GM18909 (cell line): ENCODE measurements at regions not wholly inside any gene's neighbourhood (a gene's known extent, or its start where the extent isn't known, plus 50 kb on each side); places are given as distances from the start of the nearest gene placed in this dataset.
A peak's percentile ranks its signal among the peaks of the same experiment; 100 is the strongest.
"Not testable (repeated sequence)": the region's sequence is repeated elsewhere in the genome, so short reads cannot be mapped to it uniquely, and the experiment has no call there.

Experiments used
- ATAC-seq: cut with Tn5 transposase; IDR thresholded peaks from one replicate; pipeline ENCODE4 v1.9.1; 2021; ENCODE audit warnings: mild to moderate bottlenecking; ENCODE audit not compliant: unreplicated experiment, poor library complexity

DNA sequence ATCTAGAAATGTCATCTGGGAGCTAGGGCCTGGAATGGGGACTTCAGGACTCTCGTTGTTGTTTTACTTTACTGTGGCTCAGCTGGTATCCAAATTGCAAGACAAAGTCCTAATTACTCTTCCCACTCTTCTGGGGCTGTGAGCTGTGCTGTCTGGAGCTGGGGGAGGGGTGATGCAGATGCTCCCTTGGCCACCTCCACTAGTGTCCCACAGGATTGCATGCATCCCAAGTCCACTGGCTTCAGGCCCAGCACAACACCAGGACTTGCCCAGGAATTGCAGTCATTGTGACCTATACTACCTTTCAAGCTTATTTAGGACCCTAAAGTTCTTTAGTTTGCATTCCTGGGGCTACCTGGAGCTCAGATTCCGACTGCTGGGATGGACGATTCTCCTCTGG lies 366.1 kb upstream of the FAM47C start:
- no peak for ATAC-seq

DNA sequence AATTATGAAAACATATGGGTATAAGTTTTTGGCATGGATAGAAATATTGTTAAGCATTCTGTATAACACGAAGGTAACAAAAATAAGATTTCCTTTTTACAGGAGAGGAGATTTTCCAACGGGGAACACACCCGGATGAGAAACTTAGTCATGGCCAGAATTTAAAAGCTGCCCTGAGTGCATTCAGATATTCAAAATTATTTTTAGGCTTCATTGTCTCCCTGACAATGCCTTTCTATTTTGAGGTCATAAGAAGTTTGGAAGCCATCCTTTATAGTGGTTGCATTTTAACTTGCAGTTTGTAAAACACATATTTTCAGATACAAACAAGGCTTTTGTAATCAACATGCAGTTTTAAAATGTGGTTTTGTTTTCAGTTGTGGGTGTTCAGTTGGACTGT lies 357.5 kb upstream of the FAM47C start:
- ATAC-seq, result no peak

DNA sequence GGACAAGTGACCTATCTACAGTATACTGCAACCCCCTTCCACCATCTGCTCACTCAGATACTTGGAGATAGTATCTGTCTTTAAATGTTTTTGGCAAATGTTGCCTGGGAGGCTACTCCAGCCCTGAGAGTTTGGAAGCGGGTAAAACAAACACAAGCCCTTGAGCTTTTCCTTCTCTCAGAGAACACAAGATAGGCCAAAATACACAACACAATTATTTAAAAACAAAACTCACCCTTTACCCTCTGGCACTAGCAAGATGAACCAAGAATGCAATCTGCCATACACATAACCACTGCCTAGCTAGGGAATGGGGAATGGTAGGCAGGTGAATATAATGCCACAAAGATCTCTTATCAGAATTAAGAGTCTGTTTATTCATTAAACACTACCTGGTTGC lies 324.7 kb upstream of the FAM47C start:
- ATAC-seq, result no peak

DNA sequence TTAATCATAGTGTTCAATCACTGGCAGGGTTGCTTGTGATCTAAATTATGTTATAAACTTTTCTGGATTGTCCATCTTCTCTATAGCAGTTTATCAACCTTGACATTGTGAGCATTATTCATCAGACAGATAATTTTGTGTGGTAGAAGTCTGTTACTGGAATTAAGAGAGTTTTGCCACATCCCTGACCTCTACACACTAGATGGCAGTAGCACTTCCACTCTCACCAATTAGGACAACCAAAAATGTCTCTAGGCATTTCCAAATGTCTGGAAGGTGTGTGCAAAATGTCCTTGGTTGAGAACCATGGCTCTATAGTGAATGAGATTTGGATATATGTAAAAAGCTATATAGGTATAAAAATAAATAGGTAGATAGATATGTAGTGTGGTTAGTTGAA lies 324.1 kb upstream of the FAM47C start:
- ATAC-seq, result no peak

DNA sequence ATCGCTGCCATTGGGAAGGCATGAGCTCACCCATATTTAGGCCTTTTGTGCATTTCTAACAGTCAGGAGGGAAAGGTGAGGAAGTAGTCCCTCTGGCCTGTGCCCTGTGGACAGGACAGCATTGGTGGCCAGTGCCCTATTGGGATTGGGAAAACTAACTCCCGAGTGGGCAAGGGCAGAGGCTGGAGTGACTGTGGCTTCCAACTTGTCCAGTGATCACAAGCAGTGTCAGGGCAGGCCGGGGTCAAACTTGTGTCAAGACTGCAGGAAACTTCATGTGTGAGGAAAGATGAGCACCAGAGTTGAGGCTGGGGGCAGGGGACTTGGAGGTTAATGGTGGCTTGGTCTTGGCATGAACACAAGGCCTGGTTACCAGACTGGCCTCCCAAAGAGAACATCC lies 286.2 kb upstream of the FAM47C start:
- ATAC-seq, result no peak

DNA sequence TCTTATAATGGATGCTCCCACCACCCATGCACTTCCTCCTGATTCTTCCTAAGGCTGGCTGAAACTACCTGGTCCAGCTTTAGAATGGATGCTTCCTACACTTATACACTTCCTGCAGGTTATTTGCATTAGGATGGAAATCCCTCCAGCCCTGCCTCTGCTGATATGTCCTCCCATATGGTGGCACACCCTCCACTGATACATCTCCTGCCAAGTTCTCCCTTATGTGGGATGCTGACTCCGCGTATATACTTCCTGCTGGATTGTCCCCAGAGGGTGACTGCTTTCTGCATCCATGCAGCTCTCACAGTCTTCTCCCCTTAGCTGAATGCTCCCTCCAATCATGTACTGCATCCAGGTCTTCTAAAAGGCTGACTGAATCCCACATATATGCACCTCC lies 254.6 kb upstream of the FAM47C start:
- ATAC-seq, result no peak

DNA sequence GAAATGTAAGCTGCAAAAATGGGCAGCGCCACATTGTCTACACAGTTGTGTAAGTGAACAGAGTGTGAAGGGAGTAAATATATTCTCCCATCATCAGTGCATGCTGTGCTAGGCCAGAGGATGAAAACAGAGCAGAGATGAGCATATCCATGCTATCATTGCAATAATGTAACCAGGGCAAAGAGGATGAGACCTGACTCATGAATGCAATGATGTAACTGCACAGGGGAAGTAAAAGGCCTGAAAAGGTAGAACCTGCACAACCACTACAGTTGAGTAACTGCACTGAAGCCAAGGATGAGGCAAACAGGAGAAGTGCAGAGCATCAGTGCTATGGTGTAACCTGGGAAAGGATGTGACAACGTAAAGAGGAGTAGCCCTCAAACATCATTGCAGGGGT lies 220.4 kb upstream of the FAM47C start:
- ATAC-seq, result no peak

DNA sequence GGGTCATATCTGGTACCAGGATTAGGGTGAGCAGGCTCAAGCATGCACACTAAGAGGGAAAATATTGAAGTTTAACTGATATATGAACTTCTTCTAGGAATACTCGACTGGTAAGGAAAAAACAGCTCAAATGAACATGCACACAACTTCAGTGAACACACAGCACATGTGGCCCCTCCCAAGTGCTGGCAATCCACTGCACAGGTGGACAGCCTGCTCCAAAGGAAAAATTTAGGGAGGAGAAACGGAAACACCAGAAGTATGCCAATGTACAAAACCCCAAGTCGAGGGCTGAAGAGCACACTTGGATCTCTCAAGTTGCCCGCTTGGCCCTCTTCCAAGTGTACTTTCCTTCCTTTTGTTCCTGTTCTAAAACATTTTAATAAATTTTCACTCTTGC lies 205.0 kb upstream of the FAM47C start:
- no peak for ATAC-seq

DNA sequence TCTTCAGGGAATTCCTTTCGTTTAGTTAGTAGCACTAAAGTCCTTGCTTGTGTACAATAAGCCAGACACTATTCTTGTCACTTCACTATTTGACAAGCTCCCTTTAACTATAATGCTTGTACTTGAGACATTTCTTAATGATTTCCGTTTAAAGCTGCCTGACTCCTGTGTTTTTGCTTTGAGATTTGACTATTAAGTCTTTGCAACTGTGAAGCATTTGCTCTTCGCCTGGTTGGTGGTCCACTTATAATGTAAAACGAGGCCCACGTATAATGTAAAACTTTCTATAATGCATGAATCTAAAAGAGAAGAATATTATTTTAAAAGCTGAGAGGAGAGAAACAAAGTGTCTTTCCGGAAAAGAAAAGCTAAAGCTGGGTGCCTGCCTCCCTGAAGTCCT lies 204.1 kb upstream of the FAM47C start:
- ATAC-seq, result no peak

DNA sequence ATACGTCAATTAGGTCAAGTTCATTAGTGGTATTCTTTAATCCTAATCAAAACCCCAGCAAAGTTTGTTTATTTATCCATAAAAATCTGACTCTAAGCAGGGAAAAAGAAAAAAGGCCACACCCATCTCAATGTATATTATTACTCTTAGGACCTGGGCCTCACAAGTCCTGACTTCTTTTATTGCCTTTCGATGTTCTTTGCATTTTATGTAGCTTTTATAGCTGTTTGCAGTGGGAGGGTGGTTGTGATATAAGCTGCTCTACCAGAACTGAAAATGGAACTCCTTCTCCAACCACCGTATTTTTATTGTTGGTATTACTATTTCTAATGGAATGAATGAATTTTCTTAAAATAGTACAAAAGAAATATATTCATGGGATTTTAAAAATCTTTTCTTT lies 163.3 kb upstream of the FAM47C start:
- ATAC-seq, result no peak

DNA sequence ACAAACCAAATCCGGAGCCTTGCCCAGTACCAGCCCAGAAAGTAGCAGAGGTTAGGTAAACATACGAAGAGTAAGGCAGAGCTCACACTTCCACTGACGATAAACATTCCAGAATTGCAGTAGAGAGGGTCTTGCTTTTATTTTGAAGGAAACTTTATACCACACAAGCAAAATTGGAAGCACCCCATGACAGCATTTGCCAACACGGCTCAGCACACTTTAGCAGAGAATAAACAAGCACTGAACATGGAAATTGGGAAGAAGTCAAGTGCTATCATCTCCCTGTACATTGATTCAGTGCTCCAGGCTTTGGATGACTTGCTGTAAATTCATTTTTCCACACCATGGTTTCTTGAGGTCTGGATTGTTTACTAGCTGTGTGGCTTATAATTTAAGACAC lies 160.7 kb upstream of the FAM47C start:
- ATAC-seq, result no peak

DNA sequence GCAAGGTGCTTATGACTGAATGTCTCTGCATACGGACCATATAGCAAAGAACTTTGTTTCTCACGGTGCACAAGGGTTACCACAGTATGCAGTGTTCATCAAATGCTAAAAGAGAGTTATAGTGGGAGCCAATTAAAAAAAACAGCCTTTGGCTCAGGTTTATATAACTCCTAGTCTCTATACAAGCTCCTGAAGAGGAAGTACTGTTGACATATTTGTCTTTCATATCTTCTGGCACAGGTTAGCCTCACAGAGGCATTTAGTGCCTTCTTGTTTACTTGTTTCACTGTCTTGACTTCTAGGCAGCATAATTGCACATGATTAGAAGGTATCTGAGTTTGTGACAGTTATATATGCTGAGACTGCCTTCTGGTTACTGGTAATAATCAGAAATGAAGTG lies 158.8 kb upstream of the FAM47C start:
- ATAC-seq, result no peak

DNA sequence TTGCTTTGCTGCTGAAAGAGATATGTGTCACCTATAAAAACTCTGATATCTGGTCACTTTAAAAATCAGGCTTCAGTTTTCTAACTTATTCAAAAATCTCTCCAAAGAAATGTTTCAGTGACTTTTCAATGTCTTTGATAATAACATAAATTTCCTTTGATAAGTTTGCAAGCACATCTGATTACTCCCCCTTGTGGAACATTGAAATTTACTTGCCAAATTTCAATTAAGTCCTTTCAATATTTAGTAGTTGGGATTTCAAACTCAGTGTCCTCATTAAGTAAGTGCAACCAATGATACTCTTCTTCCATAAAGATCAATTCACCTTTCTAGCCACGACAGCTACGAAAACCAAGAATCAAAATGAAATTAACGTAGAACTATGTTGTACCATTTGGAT lies 151.3 kb upstream of the FAM47C start:
- no peak for ATAC-seq

DNA sequence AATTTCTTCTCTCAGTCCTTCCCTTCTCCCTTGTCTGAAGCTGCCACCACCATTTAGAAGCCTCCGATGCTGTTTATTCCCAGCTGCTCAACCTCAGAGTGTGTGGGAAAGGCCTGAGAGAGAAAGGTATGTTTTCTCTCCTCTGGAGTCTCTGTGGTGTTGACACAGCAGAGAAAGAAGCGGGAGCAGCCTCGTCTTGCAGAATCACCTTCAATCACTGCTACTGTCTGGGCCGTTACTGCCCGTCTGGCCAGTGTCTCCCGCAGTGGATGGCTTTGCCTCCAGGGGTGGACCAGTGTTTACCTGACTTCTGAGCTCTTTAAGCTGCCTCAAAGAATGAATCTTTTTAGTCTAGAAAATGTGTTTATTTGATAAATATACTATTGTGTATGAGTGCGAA lies 148.9 kb upstream of the FAM47C start:
- no peak for ATAC-seq

DNA sequence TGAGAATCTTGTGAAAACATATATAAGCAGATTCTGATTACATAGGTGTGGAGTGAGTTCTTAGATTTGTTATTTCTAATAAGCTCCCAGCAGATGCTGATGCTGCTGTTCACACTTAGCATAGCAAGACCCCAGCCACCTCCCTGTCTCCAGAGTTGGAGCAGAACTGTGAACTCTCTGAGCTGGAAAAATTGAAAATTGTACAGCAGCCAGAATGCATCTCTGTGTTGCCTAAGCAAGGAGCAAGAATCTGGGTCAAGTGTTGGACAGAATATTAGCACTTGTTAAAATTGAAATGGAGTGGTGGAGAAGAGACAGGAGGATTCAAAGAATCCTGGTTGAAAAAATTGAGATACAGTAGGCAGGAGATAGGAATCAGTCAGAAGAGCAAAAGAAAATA lies 146.6 kb upstream of the FAM47C start:
- no peak for ATAC-seq

DNA sequence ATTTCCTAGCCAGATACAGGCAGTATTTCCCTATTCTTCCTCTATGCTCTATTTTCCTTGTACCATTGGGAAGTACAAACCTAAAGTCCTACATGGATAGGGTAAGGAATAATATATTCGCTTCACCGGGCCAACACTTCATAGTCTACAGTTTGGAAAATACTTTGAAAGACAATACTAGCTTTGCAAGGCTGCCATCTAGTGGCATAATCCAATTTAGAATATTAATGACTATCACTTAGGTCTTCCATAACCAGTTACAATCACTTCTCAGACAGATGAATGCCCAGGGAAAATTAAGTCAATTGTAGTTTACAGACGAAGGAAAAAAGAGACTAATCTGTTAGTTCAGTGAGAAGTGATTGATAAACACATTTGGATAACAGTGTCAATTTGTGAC lies 141.0 kb upstream of the FAM47C start:
- peak; percentile 76 for ATAC-seq

DNA sequence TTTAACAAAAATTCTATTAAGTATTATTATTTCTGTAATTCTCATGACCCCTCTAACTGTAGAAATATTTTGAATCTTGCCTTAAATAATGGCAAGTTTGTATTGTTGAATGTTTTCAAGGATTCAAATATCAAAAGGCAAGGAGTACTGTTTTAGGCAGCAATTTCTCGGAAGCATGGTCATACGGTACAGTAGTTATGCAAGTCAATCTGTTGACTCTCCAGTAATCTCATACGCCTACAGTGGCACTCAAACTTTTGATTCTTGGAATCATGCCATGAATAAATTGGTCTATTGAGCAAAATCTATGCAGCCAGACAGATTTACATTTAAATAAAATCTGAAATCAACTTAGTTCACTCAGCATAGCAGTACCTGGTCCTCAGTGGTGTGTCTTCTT lies 139.6 kb upstream of the FAM47C start:
- ATAC-seq, result no peak

DNA sequence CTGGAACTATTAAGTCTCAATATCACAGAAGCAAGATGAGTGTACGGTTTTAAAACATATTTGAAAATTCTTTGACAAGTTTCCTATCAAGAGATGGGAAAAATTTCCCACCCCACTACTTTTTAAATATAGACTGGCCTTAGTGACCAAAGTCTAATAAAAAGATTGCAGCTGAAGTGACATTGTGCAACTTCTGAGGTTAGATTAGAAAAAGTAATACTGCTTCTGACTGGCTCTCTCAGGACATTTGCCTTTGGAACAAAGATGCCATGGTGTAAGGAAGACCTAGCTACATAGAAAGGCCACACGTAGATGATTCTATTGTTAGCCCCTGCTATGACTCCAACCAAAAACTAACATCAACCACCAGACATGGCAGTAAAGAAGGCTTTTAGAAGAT lies 138.7 kb upstream of the FAM47C start:
- ATAC-seq, result no peak

DNA sequence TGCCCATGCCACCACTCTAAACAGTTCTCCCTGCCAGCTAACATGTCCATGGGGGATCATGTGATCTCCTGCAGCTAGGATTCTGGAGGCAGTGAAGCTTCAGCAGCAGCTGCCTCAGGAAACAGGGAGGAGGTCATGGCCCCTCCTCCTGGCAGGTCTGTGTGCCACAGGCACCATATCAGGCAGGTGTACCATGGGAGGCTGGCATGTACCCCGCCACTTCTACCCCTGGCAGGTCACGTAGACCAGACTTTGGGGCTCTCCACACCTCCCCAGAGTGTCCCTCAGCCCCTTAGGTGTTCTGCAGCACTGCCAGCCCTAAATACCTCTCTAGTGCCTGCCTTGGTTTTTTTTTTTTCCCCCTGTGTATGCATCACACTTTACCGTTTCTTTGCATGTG lies 110.5 kb upstream of the FAM47C start:
- no peak for ATAC-seq

DNA sequence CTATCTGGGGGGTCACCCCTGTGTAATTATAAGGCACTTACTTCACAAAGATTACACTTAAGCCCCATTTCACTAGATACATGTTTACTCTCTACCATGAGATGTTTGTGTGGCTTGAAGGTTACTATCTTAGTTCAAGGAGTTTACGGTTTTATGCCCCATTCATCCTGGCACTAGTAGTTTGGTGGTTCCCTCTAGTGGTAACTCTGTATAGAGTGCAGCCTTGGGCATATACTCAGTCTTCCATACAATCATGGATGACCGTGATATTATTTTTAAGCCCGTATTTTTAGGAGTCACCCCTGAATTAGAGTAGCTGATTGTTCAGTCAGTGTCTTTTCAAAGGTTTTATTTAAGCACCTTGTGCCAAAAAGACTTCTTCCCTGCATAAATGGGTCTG lies 109.9 kb upstream of the FAM47C start:
- ATAC-seq, result peak; percentile 77

DNA sequence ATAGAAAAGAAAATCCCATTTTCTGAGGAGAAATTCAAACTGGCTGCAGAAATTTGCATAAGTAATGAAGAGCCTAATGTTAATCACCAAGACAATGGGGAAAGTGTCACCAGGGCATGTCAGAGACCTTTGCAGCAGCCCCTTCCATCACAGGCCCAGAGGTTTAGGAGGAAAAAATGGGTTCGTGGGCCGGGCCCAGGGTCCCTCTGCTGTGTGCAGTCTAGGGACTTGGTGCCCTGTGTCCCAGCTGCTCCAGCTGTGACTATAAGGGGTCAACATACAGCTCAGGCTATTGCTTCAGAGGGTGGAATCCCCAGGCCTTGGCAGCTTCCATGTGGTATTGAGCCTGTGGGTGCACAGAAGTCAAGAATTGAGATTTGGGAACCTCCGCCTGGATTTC lies 103.6 kb upstream of the FAM47C start:
- not testable (repeated sequence) for ATAC-seq

DNA sequence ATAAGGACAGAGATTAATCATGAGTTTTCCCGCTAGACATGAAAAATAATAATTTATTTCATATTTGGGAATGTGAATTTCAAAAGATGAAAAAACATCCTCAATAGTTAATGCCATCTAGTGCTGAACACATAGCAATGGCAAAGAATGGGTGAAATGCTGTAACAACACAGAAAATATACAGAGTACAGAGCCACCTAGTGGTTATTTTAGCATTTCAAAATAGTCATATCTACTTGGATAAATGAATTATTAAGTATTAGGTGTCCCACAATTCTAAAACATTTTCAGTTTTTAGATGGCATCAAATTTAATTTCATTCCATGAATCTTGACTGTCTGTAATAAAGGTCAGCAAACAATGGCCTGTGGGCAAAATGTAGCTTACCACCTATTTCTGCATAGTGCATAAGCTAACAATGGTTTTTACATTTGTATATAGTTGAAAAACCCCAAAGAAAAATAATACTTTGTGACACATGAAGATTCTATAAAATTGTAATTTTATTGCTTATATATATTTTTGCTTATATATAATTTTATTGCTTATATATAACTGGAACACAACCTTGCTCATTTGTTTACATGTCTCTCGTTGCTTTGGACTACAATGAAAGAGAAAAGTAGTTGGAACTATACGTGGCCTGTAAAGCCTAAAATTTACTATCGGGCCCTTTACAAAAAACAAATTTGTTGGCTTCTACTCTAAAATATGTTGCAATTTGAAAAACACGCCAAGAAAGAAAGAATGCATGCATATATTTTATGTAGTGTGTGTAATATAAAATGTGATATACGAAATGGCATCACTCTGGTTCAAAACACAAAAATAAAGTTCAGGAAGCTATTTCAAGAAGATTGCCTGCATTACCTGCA lies 99.1 kb upstream of the FAM47C start:
- ATAC-seq, result peak; percentile 92

DNA sequence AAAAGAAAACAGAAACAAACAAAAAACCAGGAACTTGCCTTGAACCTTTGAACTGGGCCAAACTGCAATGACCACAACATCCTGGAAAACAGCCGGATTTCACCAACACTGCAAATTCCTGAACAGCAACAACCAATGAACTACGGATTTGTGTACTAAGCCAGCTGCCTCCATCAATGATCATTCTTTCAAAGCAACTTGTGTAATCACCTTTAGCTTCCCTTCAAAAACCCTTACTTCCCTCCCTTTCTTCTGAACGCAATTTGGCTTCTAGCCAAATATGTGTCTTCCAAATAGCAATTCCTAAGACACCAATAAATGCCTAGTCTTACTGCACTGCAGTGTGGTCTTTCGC lies 98.5 kb upstream of the FAM47C start:
- ATAC-seq, result no peak
